ENCODE measurements at regions not wholly inside any gene's neighbourhood (a gene's known extent, or its start where the extent isn't known, plus 50 kb on each side); places are given as distances from the start of the nearest gene placed in this dataset.

DNA sequence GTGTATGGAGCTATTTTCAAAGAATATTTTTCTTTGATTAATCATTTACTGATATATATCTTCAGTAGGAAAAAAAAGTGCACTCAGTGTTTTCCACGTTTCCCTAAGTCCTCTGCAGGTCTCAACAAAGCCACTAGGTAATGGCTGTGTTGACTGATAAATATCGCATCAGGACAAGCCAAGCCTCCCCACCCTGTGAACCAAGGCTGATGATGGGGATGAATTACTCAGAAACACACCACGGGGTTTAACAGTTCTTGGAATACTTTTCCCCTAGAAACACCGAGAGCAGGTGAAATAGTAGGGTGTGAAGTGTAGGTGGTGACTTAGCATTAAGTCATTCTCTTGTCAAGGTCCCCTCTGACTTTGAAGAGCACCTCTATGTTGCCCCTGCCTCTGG is 423.5 kb upstream of the IGFBP3 start:
- CTCF ChIA-PET, result interaction anchor here (1.0 kb wide), 1 partner anchor 215 kb away, joined by 3 read pairs; no protein-coding TSS in a partner anchor
- no peak overlapping the region for H3K27ac Mint-ChIP-seq
- H3K36me3 Mint-ChIP-seq (ENCODE audit: low read depth), result no peaks in the 10 kb centered on the region
- H3K4me1 Mint-ChIP-seq (ENCODE audit: low read depth), result no peaks in the 10 kb centered on the region
- H3K9me3 Mint-ChIP-seq, result no peaks in the 10 kb centered on the region
- no peak for DNase-seq
- intact Hi-C loops (cut with micrococcal nuclease), result no loop called here
- H3K27me3 Mint-ChIP-seq (ENCODE audit: low read depth), result peaks cover 11% of the 10 kb centered on the region
- H3K4me3 Mint-ChIP-seq, result no peak overlapping the region

DNA sequence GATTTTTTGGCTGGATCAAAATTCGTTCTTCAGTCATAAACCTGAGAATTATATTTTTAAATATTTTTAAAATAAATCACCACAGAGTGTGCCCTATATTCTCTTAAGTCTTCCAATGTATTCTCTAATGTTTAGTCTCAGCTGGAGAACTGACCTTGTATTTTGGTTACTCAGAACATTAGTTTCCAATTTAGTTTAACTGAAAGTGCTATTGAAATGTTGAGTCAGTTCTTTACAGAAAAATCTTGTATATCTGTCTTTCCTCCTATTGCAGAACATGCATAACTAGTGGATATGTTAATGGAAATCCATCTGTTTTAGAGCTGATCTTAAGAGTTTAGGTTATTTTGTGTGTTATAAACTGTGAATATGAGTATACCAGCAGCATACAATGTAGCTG is 422.7 kb upstream of the IGFBP3 start:
- H3K27me3 Mint-ChIP-seq (ENCODE audit: low read depth), result peaks cover 11% of the 10 kb centered on the region
- H3K27ac Mint-ChIP-seq, result no peak overlapping the region
- CTCF ChIA-PET, result interaction anchor here (1.0 kb wide), 1 partner anchor 215 kb away, joined by 3 read pairs; no protein-coding TSS in a partner anchor
- H3K36me3 Mint-ChIP-seq (ENCODE audit: low read depth), result no peaks in the 10 kb centered on the region
- no peaks in the 10 kb centered on the region for H3K4me1 Mint-ChIP-seq (ENCODE audit: low read depth)
- intact Hi-C loops (cut with micrococcal nuclease), result no loop called here
- no peak for DNase-seq
- H3K4me3 Mint-ChIP-seq, result no peak overlapping the region
- peaks cover 3% of the 10 kb centered on the region for H3K9me3 Mint-ChIP-seq

DNA sequence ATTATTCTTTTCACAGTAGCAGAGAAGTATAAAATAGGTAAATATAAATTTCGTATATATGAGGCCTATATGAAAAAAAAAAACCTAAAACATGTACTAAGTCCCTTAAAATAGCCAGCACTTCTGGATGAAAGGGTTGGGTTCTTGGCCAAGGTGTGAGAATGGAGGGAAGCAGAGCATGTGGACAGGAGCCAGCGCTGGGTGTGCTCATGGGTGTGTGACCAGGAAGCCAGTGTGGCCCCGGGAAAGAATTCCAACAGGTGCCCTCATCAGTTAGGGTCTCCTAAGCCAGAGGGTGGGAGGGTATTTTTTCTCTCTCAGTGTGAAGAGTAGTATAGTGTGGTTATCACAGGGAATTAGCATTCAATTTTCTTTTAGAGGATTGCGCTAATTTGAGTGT is 401.9 kb upstream of the IGFBP3 start:
- CTCF ChIA-PET, result no interaction called here
- Mint-ChIP-seq H3K36me3 (ENCODE audit: low read depth) (no peaks in the 10 kb centered on the region), H3K4me1 (ENCODE audit: low read depth) (no peaks in the 10 kb centered on the region), H3K9me3 (peaks cover 4% of the 10 kb centered on the region), H3K27ac (no peak overlapping the region), H3K27me3 (ENCODE audit: low read depth) (no peaks in the 10 kb centered on the region), H3K4me3 (no peak overlapping the region)
- intact Hi-C loops (cut with micrococcal nuclease), result no loop called here
- DNase-seq, result no peak

DNA sequence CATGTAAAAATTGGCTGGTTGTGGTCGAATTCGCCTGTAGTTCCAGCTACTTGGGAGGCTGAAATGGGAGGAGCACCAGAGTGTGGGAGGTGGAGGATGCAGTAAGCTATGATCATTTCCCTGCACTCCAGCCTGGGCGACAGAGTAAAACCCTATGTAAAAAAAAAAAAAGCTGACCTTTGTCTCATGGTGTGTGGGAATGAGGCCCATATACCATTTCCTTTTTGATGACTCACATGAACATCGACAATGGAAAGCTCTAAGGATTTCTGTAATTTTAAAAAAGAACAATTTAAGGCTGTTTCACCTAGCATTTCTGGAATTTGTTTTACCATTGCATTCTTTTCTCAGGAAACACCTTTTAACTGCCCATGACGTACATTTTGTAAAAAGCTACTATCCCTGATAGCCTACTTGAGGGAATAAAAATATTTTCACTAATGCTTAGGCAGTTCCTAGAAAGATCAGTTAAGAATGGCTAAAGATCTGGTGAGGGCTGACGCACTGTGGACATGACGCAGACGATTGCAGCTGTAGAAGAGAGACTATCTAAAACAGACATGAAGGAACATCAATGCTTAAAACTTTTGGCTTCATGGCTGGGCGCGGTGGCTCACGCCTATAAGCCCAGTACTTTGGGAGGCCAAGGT is 400.6 kb upstream of the IGFBP3 start:
- CTCF ChIA-PET, result no interaction called here
- intact Hi-C loops (cut with micrococcal nuclease), result no loop called here

DNA sequence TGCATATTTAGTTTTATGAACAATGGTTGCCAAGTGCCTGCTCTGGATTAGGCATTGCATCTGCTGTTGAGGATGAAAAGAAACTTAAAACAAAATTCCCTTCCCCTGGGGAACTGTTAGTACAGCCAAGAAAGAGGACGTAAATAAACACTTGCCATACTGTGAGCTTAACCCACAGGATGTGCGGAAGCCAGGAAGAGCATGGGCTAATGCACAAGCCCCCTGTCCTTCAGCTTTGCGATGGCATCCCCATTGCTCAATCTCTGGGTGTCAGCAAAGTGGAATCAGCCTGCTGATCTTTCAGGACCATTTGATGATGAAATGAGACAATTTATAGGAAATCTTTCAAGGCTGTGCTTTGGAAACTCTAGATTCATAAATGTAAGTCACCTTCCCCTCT is 399.9 kb upstream of the IGFBP3 start:
- no peaks in the 10 kb centered on the region for H3K27me3 Mint-ChIP-seq (ENCODE audit: low read depth)
- H3K36me3 Mint-ChIP-seq (ENCODE audit: low read depth), result no peaks in the 10 kb centered on the region
- no peak for DNase-seq
- CTCF ChIA-PET, result no interaction called here
- no peak overlapping the region for H3K4me3 Mint-ChIP-seq
- peaks cover 4% of the 10 kb centered on the region for H3K9me3 Mint-ChIP-seq
- H3K4me1 Mint-ChIP-seq (ENCODE audit: low read depth), result no peaks in the 10 kb centered on the region
- no peak overlapping the region for H3K27ac Mint-ChIP-seq
- intact Hi-C loops (cut with micrococcal nuclease), result no loop called here

More for the DNA sequence above, 400.6 kb upstream of the IGFBP3 start:
- Mint-ChIP-seq H3K36me3 (ENCODE audit: low read depth) (no peaks in the 10 kb centered on the region), H3K9me3 (peaks cover 4% of the 10 kb centered on the region), H3K4me1 (ENCODE audit: low read depth) (no peaks in the 10 kb centered on the region), H3K27me3 (ENCODE audit: low read depth) (no peaks in the 10 kb centered on the region), H3K27ac (no peak overlapping the region), H3K4me3 (no peak overlapping the region)
- DNase-seq, result no peak

DNA sequence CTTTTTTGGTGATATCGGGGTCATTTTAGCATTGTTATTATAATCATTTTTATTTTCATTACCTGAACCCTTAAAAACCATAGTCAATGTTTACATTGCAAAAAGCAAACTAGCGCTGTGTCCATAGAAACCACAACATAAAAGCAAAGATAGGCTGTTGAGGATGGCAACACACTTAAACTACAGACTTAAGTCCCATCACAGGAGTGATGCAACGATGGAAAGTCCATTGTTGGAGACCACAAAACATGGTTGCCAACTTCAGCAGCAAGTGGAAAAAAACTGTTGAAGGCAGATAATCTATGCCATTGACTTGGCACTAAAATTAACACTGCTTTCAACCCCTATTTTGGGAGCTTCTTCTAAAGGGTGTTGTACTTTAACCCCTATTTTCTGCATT is 398.8 kb upstream of the IGFBP3 start:
- Mint-ChIP-seq H3K36me3 (ENCODE audit: low read depth) (no peaks in the 10 kb centered on the region), H3K27me3 (ENCODE audit: low read depth) (no peaks in the 10 kb centered on the region), H3K9me3 (no peaks in the 10 kb centered on the region)

DNA sequence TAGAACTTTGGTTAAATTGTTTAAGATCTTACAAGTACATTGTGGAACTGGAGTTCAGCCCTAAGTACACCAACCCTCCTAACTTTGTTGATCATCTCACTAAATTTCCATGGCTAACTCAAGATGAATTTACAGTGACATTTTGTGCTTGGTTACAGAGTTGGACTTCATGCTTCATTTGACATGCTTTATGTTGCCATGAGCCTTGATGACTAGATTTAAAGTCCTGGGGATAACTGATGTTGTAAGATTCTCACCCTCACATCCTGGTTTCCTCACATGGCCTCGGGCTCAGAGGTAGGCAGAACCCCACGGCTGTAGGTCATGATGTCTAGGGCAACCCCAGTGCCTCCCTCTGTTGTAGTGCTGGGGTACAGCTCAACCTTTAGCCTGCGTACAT is 397.2 kb upstream of the IGFBP3 start:
- no peaks in the 10 kb centered on the region for H3K9me3 Mint-ChIP-seq
- no peaks in the 10 kb centered on the region for H3K27me3 Mint-ChIP-seq (ENCODE audit: low read depth)
- H3K36me3 Mint-ChIP-seq (ENCODE audit: low read depth), result no peaks in the 10 kb centered on the region
- H3K27ac Mint-ChIP-seq, result no peak overlapping the region
- CTCF ChIA-PET, result no interaction called here
- H3K4me3 Mint-ChIP-seq, result no peak overlapping the region
- DNase-seq, result no peak
- intact Hi-C loops (cut with micrococcal nuclease), result no loop called here
- H3K4me1 Mint-ChIP-seq (ENCODE audit: low read depth), result no peaks in the 10 kb centered on the region

More for the DNA sequence above, 398.8 kb upstream of the IGFBP3 start:
- Mint-ChIP-seq H3K27ac (no peak overlapping the region), H3K4me3 (no peak overlapping the region), H3K4me1 (ENCODE audit: low read depth) (no peaks in the 10 kb centered on the region)
- DNase-seq, result no peak
- intact Hi-C loops (cut with micrococcal nuclease), result no loop called here
- CTCF ChIA-PET, result no interaction called here

DNA sequence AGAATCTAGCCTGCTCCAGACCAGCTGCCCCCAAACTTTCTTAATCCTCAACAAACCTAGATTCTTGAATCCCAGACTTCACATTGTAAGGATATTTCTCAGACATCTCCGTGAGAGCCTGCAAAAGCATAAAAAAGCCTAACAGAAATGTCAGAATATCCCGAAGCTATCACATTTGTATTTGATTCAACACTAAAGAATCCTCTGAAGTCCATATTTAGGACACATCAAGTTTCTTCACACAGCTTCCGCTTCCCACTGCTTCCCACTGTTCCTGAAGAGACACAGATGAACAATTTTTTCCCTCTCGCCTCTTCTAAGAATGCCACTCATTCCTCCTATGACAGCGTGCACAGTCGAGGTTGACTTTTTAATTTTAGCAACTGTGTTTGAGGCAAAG is 396.2 kb upstream of the IGFBP3 start:
- H3K4me3 Mint-ChIP-seq, result no peak overlapping the region
- intact Hi-C loops (cut with micrococcal nuclease), result no loop called here
- CTCF ChIA-PET, result no interaction called here
- no peak overlapping the region for H3K27ac Mint-ChIP-seq
- no peaks in the 10 kb centered on the region for H3K27me3 Mint-ChIP-seq (ENCODE audit: low read depth)
- H3K36me3 Mint-ChIP-seq (ENCODE audit: low read depth), result no peaks in the 10 kb centered on the region
- DNase-seq, result no peak
- H3K9me3 Mint-ChIP-seq, result no peaks in the 10 kb centered on the region
- no peaks in the 10 kb centered on the region for H3K4me1 Mint-ChIP-seq (ENCODE audit: low read depth)

DNA sequence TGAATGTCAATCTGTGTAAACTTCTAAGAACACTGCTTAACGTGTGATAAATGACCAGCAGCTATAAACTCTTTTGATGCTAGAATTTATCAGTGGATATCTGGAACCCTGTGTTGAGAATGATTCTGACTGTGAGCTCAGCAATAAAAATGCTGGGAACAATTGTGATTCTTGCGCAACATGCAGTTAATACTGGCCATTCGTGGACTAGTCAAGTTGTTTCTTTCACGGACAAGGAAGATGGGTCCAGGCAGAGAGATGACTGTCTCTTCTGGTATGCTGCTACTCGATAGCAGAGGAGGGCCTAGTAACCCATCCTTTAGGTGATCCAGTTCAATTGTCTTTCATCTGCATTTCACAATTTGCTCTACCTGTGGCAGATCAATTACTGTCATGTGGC is 394.8 kb upstream of the IGFBP3 start:
- no peaks in the 10 kb centered on the region for H3K4me1 Mint-ChIP-seq (ENCODE audit: low read depth)
- CTCF ChIA-PET, result no interaction called here
- H3K4me3 Mint-ChIP-seq, result no peak overlapping the region
- intact Hi-C loops (cut with micrococcal nuclease), result no loop called here
- DNase-seq, result no peak
- H3K27ac Mint-ChIP-seq, result no peak overlapping the region
- H3K27me3 Mint-ChIP-seq (ENCODE audit: low read depth), result no peaks in the 10 kb centered on the region
- no peaks in the 10 kb centered on the region for H3K36me3 Mint-ChIP-seq (ENCODE audit: low read depth)
- H3K9me3 Mint-ChIP-seq, result no peaks in the 10 kb centered on the region

DNA sequence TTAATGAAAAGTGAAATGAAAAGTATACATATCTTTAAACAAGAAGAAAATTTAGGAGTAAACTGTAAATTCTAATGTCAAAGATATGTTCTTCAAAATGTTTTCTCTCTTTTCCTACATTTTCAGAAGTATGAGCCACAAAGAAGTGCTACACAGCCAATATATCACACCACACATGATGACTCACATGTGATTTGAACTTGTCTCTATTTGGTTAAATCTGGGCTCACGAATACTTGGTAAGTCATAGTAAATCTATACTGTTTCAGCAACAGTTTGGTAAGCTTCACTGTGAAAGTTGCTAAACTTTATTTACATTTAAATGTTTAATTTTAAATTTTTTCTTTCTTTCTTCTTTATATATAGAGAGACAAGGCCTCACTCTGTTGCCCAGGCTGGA is 380.6 kb upstream of the IGFBP3 start:
- Mint-ChIP-seq H3K9me3 (peaks cover 6% of the 10 kb centered on the region), H3K27ac (no peak overlapping the region), H3K27me3 (ENCODE audit: low read depth) (no peaks in the 10 kb centered on the region), H3K4me3 (no peak overlapping the region), H3K4me1 (ENCODE audit: low read depth) (no peaks in the 10 kb centered on the region), H3K36me3 (ENCODE audit: low read depth) (no peaks in the 10 kb centered on the region)
- no peak for DNase-seq
- intact Hi-C loops (cut with micrococcal nuclease), result no loop called here
- CTCF ChIA-PET, result no interaction called here

DNA sequence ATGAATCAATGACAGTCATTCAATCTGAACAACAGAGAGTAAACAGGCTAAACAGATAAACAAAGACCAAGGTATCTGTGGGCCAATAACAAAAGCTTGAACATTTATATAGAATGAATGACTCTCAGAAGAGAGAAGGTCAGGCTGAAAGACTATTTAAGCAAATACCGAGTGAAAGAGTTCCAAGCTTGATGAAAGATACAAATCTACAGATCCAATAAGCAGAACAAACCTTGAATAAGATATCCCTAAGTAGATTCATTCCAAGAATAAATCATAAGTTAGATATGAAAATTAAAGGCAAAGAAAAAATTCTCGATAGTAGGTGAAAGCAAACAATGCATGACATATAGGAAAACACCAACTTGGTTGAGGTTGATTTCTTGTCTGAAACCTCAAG is 376.4 kb upstream of the IGFBP3 start:
- CTCF ChIA-PET, result no interaction called here
- intact Hi-C loops (cut with micrococcal nuclease), result no loop called here
- no peak overlapping the region for H3K4me3 Mint-ChIP-seq
- peaks cover 6% of the 10 kb centered on the region for H3K9me3 Mint-ChIP-seq
- no peaks in the 10 kb centered on the region for H3K27me3 Mint-ChIP-seq (ENCODE audit: low read depth)
- no peak for DNase-seq
- H3K36me3 Mint-ChIP-seq (ENCODE audit: low read depth), result no peaks in the 10 kb centered on the region
- no peak overlapping the region for H3K27ac Mint-ChIP-seq
- no peaks in the 10 kb centered on the region for H3K4me1 Mint-ChIP-seq (ENCODE audit: low read depth)

DNA sequence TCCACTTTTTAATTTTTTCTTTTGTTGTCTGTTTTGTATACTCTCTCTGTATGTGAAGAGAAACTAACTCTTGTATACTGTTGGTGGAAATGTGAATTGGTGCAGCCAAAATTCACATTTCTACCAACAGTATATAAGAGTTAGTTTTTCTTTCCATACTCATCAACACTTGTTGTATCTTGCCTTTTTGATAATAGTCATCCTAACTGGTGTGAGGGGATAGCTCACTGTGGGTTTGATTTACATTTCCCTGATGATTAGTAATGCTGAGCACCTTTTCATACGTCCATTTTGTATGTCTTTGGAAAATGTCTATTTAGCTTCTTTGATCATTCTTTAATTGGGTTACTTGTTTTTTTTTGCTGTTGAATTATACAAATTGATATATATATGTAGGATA is 375.5 kb upstream of the IGFBP3 start:
- intact Hi-C loops (cut with micrococcal nuclease), result no loop called here
- DNase-seq, result no peak
- Mint-ChIP-seq H3K4me1 (ENCODE audit: low read depth) (no peaks in the 10 kb centered on the region), H3K36me3 (ENCODE audit: low read depth) (no peaks in the 10 kb centered on the region), H3K27ac (no peak overlapping the region), H3K27me3 (ENCODE audit: low read depth) (no peaks in the 10 kb centered on the region), H3K4me3 (no peak overlapping the region), H3K9me3 (peaks cover 6% of the 10 kb centered on the region)
- CTCF ChIA-PET, result no interaction called here

DNA sequence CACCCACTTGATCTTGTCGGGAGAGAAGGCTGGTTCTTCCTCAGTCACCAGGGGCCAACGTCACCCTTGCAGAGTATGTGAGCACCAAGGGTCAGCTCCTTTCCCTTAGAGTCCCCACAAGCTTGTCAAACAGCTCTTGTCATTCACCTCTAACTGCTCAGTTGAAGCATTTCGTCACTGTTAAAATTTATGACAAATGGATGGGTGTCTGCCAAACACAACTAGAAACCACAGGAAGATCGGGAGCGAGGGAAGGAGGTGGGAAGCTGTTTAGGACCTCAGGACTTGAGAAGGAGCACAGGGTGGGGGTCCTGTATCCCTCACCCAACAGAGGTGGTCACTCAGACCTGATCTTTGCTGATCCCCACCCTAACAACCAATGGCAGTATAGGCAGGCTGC is 373.3 kb upstream of the IGFBP3 start:
- no peaks in the 10 kb centered on the region for H3K4me1 Mint-ChIP-seq (ENCODE audit: low read depth)
- CTCF ChIA-PET, result no interaction called here
- no peaks in the 10 kb centered on the region for H3K36me3 Mint-ChIP-seq (ENCODE audit: low read depth)
- peaks cover 6% of the 10 kb centered on the region for H3K9me3 Mint-ChIP-seq
- DNase-seq, result no peak
- no peaks in the 10 kb centered on the region for H3K27me3 Mint-ChIP-seq (ENCODE audit: low read depth)
- no peak overlapping the region for H3K27ac Mint-ChIP-seq
- intact Hi-C loops (cut with micrococcal nuclease), result no loop called here
- H3K4me3 Mint-ChIP-seq, result no peak overlapping the region

DNA sequence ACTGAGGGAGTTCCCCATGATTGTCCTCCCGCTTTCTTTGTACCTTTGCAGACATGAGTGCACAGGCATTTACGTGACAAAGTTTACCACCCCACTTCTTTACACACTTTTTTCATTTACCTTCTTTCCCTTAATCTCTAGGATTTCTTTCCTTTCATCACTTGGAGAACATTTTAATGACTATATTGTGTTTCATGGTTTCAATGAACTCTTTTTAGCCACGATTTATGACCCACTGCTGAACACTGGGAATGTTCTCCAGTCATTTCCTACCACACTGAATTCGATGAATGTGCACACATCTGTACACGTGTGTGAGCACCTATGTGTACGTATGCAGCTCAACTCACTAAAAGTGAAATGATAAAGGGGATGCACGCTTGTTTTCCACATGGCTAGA is 371.7 kb upstream of the IGFBP3 start:
- Mint-ChIP-seq H3K4me1 (ENCODE audit: low read depth) (no peaks in the 10 kb centered on the region), H3K36me3 (ENCODE audit: low read depth) (no peaks in the 10 kb centered on the region), H3K4me3 (no peak overlapping the region), H3K27ac (no peak overlapping the region), H3K27me3 (ENCODE audit: low read depth) (no peaks in the 10 kb centered on the region), H3K9me3 (peaks cover 4% of the 10 kb centered on the region)
- CTCF ChIA-PET, result no interaction called here
- intact Hi-C loops (cut with micrococcal nuclease), result no loop called here
- DNase-seq, result no peak

Data from activated naive CD4-positive, alpha-beta T cell treated with anti-CD3 and anti-CD28 coated beads for 36 hours (primary cell).